SHP77 (cell line): ENCODE measurements at regions not wholly inside any gene's neighbourhood (a gene's known extent, or its start where the extent isn't known, plus 50 kb on each side); places are given as distances from the start of the nearest gene placed in this dataset.
"Not testable (repeated sequence)": the region's sequence is repeated elsewhere in the genome, so short reads cannot be mapped to it uniquely, and the experiment has no call there.

Experiments
- DNase-seq, 2 experiments: peaks; one replicate each; lab custom pipeline; 2025; lab: John Stamatoyannopoulos, UW

DNA sequence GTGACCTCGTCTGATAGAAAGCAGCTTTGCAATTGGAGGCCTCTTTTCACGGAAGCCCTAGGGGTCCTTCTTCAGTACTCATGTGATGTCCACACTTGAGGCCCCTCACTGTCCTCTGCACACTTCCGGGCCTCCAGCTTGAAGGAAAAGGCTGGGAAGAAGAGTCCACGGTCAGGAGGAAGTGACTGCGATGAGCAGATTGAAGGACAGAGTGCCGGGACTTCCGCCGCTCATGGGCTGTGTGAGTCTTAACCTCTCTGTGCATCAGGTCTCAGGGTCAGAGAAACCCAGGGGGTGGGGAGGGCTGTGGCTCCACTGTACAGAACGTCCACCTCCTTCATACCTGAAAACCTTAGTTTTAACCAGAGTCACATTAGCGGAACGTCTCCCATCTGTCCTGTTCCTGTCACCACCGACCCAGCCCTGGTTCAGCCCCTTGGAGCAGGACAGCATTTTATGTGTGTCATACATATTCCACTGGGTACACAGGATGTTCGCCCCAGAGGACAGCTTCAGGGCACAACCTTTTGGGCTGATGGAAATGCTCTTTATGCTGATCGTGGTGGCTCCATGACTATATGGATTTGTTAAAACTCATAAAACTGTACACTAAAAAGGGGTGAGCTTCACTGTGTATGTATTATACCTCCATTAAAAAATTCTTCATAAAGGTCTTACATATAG is 51.0 kb upstream of the SORCS2 start:
- DNase-seq = no peak

DNA sequence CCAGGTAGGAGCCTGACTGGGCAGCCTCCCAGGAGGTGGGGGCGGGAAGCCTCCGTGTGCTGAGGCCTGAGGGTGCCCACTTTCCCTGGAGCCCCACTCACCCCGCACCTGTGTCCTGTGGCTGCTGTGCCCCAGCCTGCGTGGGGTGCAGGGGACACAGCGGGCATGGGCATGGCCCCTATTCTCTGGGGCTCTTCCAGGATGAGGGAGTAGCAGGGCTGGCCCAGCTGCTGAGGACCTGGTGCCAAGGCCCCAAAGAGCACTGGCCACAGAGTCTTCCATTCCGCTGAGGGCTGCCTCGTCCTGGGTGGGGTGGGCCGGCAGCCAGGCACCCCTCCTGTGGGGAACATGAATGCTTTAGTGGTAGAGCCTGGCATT is 51.7 kb upstream of the SORCS2 start:
- no peak for DNase-seq

DNA sequence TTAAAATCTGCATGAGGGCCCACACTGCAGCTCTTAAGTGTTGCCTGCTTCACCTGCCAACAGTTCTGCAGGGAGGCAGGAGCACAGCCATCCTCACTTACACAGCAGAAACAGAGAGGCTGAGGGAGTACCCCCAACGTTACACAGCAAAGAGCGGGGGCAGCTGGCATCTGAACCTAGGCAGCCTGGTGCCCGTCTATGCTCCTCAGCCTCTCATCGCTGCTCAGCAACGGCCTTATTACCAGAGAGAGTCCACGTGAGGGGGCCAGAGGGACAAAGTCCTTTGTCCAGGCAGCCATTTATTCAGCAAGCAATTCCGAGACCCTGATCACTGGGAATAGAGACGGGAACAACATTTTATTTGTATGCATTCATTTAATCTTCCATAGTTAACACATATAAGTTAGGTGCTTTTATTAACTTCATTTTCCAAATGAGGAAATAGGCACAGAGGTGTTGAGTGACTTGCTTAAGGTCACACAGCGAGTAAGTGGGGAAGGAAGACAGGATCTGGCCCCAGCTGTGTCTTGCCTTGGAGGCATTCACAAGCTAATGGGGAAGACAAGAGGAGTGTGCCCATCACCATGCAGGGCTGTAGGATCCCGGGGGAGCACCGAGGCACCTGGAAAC is 52.2 kb upstream of the SORCS2 start:
- no peak for DNase-seq

DNA sequence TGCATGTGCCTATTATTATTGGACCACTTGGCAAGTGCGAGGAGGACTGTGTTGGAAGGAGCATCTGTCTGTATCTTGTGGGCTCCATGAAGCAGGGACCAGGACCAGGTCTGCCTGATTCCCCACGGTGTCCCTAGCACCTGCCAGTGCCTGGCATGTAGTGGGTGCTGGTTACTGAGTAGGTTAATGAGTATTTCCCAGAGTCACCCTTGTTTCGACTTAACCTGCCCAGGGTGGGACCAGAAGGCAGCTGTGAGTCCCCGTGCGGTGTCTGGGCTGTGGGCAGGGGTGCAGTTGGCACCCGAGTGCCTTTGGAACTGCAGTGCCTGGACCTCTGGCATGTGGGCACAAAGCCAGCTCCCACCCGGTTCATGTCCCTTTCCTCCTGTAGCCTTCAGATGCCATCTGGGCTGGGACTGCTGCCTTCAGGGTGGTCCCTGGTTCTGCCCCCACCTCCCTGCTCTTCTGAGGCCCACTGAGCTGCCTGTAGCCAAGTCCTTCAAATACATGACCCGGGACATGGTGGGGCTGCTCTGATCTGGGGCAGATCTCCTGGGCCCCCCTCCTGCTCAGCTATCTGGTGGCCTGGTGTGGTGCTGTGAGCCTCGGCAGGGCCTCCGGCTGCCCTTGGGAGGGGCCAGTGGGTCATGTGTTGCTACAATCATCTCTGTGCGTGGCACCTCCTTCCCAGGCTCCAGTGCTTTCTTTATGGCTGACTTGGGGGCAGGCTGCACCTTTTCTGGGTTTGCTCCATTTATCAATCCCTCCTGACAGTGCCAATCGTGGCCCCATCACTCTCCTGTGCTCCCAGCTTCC is 53.0 kb upstream of the SORCS2 start:
- no peak for DNase-seq

DNA sequence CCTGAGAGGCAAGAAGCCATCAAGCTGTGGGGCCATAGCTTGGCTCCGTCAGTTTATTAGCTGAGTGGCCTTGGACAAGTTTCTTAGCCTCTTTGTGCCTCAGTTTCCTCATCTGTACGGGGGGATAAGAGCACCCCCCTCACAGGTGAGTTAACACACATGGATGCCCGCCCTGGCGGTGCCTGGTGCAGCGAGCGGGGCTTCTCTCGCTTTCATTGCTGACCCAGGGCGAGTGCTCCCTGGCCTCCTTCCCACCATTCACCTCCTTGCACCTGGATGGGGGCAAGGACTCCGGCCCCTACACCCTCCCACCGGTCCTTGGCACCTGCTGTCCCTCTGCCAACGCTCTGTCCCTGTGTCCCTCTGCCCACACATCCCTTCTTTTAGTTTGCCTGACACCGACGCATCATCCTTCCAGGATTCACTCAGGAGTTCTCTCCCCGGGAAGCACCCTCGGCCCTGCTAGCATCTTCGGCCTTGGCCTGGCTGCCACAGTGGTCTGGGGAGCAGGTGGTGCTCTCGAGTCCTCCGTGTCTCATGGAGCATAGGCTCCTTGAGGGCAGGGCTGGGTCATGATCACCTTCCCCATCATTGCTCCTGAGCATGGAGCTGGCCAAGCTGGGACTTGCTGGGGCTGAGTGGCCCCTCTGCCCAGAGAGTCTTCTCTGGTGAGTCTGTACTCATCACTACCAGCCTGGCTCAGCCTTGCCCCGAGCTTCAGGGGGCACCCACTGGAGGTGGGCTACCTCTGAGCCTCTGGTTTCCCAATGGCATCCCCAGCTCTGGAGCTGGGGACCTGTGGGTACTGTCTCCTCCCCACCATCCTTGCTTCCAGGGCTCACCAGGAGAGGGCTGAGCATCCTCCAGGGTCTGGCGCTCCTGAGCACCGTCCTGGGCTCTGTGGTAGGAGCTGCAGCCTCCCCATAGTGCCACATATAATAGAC is 53.8 kb upstream of the SORCS2 start:
- no peak for DNase-seq

DNA sequence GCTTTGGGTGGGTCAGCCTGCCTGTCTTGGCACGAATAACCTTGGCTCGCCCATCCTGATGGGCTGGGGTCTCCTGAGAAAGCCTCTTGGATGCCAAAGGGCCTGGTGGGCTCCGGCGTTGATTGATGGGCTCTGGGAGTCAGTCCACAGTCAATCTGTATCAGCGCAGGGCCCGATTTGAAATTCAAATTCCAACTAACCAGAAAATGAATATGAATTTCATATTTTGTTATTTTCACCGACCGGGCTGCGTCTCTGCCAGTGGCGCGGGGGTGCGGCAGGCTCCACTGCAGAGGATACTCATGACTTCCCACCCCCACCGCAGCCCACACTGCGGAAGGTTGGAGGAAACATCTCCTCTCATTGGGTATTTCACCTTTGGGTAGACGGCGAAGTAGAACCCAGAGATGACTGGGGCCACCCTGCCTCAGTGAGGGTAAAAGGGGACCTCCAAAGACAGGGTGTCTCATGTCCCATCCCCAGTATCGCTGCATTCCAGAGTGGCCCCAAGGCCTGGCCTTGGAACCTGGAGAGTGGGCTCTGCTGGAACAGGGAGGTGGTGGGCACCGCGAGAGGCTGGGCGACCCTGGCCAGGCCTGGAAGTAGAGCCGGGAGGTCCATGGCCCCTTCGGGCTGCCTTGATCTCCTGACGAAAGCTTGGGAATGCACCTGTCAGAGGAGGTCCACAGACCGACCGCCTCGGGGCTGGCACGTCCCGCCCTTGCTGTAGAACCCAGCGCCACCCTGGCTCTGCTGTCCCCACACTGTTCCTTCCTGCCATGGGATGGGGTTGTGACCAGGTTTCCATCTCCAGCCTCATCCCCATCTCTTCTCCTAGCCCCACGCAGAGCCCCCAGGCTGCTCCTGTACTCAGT is 54.8 kb upstream of the SORCS2 start:
- no peak for DNase-seq

DNA sequence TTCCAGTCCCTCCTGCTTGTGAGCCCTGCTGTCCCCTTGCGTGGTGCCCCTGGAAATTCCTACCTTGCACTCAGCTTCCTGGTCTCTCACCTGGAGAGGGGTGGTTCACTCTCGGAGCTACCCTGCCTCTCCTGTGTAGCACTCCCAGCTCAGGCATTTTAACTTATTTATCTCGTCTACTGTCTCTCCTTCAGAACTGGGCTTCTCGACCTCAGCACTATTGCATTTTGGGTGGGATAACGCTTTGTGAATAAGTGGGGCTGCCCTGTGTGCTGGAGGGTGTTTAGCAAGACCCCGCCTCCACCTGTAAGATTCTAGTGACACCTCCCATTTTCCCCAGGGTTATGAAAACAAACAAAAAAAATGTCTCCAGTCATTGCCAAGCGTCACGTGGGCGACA is 56.0 kb upstream of the SORCS2 start:
- DNase-seq = no peak

DNA sequence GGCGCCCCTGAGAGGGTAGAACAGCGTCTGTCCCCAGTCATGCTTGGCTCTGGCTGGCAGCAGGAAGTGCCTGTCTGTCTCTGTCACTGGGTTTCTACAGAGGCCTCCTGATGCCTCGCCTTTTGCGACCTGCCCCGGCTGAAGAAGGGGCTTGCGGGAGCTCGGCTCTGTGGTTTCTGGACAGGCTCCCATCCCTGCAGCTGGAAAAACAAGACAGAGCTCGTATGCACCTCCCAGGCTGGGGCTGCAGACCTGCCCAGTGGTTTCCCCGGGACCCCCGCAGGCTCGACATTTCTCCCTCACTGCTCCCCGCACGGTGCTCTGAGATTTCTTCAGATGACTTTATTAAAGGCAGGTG is 57.0 kb upstream of the SORCS2 start:
- DNase-seq = peak in 1 of 2 experiments; percentile 48

DNA sequence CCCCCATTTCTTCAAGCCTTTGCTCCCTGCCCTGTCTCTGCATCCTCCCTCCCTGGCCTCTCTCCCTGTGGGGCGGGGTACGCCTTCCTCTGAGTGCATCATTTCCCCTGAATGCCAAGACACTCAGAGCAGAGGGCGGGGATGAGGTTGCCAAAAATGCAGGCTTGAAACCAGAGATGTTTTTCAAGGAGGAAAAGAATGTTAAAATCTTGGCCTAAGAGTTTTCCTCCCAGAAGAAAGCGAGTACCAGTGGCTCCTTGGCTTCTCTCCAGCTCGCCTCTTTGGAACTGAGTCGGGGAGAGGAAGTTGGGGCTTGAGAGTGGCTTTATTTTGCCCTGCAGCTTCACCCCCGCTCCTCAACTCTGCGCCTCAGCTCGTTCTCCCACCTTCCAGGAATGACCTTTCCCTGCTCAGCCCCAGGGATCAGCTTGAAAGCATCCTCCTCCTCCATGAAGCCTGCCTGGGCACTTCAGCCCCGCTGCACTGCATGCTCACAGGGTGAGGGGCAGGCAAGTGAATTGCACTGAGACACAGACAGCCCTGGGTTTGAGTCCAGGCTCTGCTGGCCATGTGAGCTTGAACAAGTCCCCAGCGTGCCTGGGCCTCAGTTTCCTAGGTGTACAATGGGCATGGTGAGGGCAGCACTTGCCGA is 57.5 kb upstream of the SORCS2 start:
- DNase-seq = no peak

DNA sequence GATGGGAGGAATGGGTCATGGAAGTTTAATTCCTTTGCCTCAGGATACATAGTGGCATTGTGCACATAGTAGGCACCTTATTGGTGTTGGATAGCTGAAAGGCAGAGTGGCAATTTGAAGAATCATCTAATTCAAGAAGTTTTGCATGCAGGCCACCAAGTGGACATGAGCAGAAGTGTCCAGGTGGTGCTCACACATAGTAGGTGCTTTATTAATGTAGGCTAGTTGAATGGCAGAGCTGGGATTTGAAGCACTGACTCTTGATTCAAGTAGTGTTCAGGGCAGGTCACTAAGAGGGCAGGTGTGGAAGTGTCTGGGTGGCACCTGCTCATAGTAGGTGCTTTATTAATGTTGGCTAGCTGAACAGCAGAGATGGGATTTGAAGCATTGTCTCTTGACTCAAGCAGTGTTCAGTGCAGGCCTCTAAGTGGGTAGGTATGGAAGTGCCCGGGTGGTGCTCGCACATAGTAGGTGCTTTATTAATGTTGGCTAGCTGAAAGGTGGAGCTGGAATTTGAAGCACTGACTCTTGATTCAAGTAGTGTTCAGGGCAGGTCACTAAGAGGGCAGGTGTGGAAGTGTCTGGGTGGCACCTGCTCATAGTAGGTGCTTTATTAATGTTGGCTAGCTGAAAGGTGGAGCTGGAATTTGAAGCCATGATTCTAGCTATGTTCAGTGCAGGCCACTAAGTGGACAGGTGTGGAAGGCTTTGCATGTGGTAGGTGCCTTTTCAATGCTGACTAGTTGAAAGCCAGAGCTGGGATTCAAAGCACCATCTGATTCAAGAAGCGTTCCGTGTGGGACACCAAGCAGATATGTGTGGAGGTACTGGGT is 58.3 kb upstream of the SORCS2 start:
- not testable (repeated sequence) for DNase-seq

DNA sequence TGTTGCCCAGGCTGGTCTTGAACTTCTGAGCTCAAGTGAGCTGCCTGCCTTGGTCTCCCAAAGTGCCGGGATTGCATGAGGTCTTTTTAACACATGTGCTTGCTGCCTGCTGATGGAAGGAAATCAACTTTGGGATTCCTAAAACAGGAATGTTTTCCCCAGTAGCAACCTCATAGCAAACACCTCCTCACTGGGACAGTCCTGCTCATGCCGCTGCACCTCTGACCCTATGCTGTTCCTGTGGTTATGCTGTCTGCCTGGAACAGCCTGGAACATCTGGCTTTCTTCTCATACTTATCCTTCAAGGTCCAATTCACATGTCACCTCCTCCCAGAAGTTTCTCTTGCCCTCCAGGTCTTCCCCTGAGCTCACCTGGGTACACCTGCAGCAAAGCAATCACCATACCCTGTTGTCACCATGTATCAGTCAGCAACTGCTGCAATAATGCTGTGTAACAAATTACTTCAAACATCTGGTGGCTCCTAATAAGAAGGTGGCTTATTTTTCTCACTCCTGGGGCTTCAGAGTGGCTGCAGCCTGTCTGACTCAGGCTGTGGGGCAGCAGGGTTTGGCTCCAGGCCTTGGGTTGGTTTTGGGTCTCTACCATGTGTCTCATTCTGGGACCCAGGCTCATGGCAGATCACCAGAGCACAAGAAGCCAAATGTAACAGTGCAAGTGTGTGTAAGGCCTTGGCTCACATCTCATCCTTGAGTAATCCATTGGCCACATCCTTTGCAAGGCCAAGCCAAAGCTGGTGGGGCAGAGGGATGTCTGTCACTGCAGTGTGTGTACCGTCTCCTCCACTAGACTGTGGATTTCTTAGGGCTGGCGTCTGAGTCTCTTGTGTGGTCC is 59.4 kb upstream of the SORCS2 start:
- no peak for DNase-seq

DNA sequence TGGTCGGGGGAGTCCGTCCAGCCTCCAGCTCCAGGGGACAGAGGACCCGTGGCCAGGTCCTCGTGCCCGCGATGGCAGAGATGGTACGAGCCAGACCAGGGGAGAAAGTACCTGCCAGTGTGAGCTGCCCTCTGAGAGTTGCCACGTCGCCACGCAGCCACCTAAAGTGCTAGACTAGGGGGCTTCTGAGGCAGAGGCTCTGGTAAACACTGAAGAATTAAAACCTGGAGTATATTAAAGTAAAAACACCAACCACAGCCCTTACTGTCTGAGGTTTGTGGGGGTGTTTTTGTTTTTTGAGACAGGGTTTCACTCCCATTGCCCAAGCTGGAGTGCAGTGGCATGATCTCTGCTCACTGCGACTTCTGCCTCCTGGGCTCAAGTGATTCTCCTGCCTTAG is 60.1 kb upstream of the SORCS2 start:
- no peak for DNase-seq

DNA sequence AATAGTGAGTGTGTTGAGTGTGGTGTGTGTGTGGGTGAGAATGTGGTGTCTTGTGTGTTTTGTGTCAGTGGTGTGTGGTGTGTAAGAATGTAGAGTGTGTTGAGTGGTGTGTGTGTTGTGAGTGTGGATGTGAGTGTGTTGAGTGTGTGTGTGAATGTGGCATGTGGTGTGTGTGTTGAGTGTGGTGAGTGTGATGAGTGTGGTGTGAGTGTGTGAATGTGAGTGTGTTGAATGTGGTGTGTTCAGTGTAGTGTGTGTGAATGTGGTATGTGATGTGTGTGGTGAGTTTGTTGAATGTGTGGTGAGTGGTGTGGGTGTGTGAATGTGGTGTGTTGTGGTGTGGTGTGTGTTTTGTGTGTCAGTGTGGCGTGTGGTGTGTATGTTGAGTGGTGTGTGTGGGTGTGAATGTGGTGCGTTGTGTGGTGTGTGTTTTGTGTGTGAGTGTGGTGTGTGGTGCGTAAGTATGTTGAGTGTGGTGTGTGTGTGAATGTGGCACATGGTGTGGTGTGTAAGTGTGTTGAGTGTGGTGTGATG is 60.8 kb upstream of the SORCS2 start:
- DNase-seq = no peak

DNA sequence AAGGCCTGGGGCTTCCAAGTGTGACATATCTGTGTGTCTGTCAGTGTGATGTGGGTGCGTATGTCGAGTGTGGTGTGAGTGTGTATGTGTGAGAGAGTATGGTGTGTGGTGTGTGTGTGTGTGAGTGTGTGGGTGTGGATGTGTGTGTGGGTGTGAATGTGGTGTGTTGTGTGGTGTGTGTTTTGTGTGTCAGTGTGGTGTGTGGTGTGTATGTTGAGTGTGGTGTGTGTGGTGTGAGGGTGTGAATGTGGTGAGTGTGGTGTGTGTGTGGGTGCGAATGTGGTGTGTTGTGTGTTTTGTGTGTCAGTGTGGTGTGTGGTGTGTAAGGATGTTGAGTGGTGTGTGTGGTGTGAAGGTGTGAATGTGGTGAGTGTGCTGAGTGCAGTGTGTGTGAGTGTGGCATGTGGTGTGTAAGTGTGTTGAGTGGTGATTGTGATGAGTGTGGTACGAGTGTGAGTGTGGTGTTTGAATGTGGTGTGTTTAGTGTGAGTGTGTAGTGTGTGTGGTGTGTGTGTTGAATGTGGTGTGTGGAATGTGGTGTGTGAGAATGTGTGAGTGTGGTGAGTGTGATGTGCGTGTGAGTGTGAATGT is 61.6 kb upstream of the SORCS2 start:
- no peak for DNase-seq

DNA sequence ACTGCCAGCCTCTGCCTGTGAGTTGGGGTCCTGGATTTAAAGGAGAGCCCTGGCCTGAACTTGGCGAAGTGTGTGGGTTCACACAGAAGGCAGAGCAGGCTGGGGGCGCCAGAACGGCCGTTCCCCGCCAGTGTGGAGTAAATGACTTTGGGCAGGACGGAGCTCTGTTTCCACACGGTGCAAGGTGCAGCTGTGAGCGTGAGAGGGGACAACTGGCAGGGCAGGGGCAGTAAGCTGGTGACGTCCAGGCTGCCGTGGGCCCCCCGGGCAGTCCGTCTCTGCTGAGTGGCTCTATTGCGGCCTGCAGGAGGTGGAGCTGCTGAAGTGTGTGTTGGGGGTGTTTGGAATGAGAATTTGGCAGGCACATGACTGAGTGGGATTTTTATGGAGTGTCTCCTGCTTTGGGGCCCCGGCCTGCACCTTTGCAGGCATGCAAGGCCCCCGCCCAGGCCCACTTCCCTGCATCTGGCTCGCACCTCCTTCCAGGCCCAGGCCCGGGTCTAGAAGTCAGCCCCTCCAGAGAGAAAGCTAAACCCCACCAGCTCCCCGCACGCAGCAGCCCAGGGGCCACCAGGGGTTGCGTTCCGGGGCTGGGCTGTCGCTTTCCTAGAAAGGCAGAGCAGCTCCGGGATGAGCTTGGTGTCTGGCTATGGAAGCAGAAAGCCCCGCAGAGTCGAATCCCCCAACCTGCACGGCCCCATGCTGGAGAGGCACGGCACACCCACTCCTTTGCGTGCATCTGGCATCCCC is 62.2 kb upstream of the GRPEL1 start:
- DNase-seq = no peak

DNA sequence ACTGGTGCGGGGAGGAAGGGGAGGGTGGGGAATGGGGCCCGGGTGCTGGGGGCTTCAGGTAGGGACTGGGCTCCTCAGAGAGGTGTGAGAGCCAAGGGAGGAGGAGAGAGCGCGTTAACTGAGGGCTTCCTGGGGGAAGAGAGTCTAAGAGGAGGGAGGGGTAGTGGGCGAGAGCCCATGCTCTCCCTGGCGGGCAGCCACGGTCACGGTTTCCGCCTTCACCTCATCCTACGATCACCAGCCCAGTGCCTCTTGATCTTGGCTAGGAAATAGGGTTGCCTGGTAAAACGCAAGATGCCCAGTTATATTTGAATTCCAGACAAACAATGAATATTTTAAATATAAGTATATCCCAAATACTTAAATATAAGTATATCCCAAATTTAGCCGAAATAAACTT is 60.8 kb upstream of the GRPEL1 start:
- DNase-seq = no peak

DNA sequence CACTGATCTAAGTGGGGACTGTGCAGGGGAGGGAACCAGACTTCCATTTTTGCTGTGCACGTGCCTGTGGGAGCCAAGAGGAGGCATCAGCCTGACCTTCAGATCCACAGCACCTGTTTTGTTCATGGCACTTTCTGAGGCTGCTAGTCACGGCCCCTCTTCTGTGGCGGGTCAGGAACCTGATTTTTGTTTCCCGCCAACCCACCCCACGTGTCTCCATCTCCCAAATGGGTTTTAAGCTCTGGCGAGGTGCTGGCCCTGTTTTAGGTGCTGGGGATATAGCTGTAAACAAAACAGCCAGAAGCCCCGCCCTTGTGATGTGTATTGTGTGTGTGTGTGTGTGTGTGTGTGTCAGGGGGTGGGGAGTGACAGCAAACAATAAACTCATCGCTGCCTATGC is 60.4 kb upstream of the GRPEL1 start:
- no peak for DNase-seq
